LoVo (cell line): ENCODE measurements at regions not wholly inside any gene's neighbourhood (a gene's known extent, or its start where the extent isn't known, plus 50 kb on each side); places are given as distances from the start of the nearest gene placed in this dataset.
"Not testable (repeated sequence)": the region's sequence is repeated elsewhere in the genome, so short reads cannot be mapped to it uniquely, and the experiment has no call there.

Experiments
- DNase-seq: peaks from one replicate; pipeline ENCODE4 v3.0.0-alpha.2; 2016; ENCODE audit warnings: low spot score

DNA sequence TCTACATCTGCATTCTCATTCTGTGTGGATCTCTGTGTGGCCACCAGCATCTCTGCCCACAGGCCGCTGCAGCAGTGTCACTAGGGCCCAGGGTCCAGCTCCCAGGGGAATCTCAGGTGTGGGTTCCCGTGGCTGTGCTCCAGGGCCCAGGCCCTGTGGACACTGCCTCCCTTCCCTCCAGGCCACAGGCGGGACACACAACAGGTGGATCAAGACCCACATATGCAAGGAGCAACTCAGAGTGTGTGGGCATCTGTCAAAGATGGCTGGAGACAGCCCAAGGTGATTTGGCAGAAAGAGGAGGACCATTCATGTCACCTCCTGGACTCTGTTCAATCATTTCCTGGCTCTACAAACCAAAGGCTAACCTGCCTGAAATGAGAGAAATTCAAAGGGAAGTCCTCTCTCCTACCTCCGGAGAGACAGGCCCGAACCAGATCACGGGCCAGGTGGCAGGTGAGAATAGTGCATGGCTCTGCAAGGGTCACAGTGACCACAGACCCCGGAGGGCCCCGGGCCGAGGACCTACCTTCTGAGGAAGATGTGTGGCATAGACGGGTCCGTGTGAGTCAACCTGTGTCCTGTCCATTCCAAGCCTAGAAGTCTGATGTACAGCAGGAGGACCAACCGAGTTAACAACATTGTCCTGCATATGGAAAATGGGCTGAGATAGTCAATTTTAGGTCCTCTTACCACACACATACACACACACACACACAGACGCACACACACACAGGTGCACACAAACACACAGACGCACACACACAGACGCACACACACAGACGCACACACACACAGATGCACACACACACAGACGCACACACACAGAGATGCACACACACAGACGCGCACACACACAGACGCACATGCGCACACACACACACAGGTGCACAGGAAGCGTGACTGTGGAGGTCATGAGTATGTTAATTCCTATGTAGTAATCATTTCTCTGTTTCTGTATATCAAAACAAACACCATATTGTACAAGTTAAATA is 1068.5 kb downstream of the BRD1 start:
- no peak for DNase-seq

DNA sequence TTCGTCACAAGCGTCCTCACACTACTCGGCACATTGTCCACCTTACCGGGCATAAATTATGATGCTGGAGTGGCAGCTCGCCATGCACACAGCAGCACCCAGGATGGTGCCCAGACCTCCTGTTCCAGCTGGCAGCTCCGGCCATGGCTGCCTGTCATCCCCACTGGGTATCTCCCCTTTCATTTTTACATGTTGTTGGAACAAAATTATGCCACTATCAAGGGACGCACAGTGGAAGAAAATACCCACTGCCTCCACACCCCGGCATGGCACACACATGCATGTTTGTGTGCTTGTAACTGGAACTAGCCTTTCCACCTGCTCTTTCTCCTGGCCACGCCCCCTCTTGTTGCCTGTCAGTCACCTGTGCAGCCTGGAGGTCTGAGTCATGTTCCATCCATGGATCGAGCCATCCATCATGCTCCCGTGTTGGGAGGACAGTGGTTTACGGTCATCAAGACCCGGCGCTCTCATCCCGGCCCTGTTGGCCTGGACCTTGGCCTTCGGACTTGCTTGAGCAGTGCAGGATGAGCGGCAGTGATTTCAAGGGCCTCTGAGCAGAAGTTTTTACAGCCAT is 1069.6 kb downstream of the BRD1 start:
- no peak for DNase-seq

DNA sequence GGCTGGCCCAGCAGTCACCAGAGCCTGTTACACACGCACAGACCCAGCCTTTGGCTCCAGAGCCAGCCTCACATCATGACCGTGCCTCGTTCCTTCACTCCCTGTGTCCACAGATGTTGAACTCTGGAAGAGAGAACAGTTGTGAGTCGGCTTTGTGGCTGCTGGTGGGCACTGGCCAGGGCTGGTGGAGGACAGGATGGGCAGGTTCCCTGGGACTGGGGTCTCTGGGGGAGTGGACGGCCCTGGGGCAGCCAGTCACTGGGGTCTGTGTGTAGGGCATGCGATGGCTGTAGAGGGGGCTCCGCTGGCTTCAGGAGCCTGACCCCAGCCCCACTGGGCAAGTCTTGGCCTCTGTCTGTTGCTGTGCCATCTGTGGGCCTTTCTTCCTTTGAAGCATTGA is 1070.1 kb downstream of the BRD1 start:
- no peak for DNase-seq

DNA sequence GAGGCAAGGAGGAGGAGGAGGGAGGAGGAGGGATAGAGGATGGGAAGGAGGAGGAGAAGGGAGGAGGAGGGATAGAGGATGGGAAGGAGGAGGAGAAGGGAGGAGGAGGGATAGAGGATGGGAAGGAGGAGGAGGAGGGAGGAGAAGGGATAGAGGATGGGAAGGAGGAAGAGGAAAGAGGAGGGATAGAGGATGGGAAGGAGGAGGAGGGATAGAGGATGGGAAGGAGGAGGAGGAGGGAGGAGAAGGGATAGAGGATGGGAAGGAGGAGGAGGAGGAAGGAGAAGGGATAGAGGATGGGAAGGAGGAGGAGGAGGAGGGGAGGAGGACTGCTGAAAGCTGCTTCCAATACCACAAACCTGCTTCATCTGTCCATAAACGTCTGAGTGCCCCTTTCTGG is 1070.5 kb downstream of the BRD1 start:
- not testable (repeated sequence) for DNase-seq

DNA sequence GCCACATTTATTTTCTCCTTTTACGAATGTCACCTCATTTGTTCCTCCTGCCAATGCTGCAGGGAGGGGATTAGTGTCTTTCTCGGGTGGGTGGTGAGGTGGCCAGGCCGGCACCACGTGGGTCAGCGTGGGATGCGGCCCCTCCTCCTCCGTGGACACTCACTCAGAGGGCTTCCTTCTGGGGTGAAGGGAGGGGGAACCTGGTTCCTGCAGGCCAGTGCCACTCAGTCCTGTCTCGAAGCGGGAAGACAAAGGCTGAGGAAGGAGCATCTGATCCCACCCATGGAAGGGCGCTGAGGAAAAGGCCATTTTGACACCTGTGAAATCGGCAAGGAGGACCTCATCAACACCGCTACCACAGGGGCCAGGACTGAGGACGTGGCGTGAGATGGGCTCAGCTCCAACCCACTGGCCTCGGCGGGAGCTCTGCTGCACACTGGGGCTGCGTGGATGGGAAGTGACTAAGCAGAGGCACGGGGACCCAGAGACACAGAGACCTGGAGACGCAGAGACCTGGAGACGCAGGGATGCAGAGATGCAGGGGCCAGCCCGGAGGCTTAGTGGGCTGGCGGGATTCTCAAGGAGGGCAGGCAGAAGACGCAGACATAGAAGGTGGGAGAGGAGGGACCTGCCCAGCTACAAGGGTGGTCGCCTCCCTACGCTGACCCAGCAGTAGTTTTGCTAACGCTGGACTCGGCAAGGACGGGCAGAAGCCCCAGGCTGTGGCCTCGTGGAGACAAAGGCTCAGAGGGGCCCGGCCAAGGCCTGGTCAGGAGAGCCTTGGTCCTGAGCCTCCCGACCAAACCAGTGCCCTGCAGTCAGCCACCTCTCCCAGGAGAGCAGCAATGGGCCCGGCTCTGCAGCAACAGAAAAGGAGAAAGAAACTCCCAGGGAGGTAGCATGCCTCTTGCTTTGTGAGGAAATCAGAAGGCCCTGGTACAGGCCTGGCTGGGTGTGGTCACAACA is 1071.2 kb downstream of the BRD1 start:
- no peak for DNase-seq

DNA sequence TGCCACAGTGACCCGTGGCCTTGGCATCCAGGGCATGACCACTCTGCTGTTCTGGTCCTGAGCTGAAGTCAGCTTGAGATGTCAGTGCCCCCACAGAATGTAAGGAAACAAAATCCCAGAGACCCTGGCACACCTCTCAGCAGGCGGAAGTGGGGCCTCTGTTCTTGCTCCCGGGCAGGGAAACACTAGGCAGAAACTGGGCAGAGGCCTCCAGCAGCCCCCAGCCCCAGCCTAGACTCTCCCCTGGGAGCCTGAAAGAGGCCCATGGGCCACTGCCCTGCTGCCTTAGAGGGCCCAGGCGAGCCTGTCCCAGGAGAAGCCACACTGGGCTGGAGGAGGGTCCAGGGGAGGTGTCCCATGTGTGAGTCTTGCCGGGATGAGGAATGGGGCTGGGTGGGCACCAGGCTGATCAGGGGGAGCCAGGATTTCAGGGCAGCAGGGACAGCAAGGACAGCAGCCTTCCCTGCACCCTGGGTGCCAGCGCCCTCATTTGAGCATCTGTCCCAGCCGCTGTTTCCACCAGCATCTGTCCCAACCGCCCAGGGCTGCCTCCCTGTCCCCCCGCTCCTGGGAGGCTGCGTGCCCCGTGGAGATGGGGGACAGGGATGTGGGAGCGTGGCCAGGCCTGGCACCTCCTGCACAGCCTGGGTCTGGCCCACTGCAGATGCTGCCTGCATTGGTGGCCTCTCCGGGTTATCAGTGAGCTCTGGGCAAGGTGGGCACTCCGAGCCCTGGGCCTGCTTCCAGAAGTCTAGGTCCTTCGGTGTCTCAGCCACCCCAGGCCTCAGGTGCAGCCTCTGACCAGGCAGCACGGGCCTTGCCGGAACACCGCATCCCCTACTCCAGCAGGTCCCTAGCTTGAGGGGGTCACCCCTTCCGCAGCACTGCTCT is 1072.4 kb downstream of the BRD1 start:
- DNase-seq = no peak

DNA sequence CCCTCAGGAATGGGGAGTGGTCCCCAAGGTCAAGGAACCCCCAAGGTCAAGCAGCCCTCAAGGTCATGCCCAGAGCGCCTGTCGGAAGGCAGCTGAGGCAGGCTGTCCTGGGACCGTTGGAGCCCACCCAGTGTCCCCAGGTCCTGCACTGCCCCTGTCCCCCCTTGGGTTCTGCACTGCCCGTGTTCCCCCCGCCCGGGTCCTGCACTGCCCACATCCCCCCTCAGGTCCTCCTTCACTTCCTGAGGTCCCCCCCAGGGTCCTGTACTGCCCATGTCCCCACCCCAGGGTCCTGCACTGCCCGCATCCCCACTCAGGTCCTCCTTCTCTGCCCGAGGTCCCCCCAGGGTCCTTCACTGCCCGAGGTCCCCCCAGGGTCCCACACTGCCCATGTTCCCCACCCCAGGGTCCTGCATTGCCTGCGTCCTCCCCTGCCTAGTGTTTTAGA is 1073.0 kb downstream of the BRD1 start:
- no peak for DNase-seq

DNA sequence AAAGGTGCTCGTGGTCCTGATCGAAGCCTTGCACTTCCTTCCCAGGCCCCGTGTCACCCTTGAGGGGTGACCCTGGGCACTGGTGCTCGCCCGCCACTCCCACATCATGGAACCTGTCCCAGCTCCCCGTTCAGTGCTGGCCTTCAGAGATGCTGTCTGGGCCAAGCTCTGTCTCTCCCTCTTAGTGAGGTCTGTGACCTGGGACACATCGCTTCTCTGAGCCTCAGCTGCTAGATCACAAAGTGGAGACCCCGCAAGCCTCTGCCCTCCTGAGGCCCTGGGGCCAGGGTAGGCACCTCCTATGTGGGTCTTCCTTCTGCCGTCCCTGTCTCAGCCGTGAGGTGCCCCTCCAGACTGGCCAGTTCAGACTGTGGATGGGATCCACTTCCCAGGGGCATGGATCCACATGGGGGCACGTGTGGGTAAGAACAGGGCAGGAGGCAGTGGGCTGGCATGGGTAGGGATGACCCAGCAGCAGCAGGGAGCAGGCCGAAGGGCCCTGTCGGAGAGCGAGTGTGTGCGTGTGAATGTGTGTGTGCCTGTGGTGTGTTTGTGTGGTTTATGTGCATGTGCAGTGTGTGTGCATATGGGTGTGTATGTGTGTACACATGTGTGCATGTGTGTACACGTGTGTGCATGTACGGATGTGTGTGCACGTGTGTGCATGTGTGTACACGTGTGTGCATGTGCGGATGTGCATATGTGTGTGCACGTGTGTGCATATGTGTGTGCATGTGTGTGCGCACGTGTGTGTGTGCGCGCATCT is 1073.7 kb downstream of the BRD1 start:
- no peak for DNase-seq

DNA sequence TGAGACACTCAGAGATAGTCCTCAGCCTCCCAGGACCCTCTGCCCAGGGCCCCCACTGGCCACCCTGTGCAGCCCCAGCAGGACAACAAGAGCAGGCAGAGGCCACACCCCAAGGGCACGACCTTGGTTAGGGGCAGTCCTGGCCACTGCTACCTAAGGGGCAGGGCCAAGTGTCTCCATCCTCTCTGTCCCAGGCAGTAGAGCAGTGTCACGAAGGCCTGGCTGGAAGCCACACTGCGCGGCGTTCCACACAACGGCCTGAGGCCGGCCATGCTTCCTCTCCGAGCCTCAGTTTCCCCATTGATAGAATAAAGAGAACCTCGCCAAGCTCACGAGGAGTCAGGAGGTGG is 1074.3 kb downstream of the BRD1 start:
- no peak for DNase-seq

DNA sequence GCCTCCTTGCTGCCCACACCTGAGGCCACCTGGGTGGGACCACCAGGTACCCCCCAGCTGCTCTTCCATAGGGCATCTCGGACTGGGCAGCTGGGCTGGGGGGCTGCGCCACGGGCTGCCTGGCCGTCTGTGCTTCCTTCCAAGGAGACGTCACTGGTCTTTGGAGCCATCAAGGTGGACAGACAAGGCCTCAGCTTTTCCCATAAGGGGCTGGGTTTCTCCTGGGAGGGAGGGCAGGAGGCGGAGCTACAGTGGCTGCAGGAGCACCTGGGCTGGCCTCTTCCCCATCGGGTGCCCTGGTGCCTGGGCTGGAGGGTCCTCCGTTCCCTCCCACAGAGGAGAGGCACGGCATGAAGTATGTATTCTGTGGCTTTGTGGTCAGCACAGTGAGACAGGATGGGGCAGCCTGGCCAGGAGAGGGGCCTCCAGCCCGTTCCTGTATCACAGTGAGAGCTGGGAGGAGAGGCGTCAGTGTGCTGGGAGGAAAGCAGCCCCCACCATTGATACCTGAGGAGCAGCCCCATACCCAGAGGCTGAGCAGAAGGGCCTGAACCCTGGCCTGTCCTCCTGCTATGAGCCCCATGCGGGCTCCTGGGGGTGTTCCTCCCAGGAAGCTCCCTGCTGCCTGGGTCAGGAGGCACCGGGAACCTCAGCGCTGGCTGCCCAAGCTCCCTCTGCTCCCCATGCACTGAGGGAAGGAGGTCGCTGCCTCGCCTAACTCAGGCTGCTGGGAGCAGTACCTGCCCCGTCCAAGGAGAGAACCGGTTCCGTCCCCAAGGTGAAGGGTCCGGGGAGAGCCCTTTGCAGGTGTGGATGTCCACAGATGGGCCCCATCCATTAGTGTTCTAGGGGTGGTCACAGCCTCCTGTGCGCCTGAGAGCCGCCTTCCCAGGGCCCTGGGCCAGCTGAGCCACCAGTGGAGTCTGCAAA is 1075.0 kb downstream of the BRD1 start:
- DNase-seq = no peak

DNA sequence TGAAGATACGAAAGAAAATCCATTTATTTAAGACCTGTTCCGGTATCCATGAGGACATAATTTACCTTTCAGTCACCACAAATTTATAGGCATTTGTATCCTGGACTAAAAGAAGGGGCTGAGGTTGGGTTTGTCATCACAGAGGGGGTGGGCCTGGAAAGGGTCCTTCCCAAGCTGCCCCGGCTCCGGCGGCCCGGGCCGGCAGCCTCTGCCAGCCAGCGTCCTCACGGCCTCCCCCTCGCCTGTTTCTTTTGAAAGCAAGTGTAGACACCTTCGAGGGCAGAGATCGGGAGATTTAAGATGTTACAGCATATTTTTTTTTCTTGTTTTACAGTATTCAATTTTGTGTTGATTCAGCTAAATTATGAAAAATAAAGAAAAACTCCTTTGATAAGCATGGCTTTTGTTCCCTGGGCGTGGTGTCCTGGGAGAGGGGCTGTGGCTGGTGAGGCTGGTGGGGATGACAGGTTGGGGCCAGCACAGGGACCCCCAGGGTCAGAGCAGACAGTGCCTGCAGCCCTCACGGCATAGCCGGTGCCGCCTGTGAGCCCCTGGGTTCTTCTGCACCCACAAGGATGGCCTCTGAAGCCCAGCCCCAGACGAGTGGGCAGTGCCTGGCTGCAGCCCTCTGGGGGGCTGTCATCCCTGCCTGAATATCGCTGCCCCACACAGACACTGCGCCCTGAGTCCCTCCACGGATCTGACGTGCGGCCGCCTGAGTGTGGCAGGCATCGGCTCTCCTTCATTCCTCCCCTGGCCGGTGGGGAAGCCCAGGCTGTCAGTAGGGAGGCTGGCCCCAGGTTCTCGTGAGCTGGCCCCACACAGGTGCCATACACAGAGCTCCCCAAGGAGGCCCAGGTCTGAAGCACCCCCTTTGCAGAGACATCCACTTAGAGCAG is 1075.9 kb downstream of the BRD1 start:
- no peak for DNase-seq

DNA sequence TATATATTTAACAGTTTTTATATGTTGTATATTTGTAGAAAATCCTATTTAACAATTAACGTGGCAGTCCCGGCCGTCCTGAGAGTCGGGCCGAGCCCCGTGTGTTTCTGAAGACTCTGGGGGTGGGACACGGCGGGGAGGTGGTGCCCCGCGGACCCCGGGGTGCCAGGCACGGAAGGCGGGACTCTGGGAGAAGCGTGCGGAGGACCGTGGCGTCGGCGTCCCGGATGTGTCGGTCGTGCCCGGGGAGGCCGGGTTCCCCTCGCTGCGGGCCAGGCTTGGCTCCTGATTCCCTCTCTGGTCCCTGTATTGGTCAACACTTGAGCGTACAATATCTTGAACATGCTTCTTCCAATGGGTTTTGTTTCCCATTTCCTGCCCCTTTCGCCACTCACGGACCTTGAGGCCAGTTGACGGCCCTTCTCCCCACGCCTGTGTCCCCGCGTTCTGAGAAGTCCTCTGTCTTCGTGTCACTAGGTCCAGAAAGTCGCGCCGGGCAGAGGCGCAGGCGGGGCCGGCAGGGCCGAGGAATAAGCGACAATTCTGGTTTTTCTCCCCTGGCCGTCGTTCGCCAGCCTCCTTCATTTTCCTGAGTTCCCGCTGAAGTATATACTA is 1076.7 kb downstream of the BRD1 start:
- no peak for DNase-seq

DNA sequence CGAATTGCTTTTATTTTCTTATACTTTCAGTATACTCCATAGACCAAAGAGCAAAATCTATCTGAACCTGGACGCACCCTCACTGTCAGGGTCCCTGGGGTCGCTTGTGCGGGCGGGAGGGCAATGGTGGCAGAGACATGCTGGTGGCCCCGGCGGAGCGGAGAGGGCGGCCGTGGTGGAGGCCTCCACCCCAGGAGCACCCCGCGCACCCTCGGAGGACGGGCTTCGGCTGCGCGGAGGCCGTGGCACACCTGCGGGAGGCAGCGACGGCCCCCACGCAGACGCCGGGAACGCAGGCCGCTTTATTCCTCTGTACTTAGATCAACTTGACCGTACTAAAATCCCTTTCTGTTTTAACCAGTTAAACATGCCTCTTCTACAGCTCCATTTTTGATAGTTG is 1077.4 kb downstream of the BRD1 start:
- no peak for DNase-seq

DNA sequence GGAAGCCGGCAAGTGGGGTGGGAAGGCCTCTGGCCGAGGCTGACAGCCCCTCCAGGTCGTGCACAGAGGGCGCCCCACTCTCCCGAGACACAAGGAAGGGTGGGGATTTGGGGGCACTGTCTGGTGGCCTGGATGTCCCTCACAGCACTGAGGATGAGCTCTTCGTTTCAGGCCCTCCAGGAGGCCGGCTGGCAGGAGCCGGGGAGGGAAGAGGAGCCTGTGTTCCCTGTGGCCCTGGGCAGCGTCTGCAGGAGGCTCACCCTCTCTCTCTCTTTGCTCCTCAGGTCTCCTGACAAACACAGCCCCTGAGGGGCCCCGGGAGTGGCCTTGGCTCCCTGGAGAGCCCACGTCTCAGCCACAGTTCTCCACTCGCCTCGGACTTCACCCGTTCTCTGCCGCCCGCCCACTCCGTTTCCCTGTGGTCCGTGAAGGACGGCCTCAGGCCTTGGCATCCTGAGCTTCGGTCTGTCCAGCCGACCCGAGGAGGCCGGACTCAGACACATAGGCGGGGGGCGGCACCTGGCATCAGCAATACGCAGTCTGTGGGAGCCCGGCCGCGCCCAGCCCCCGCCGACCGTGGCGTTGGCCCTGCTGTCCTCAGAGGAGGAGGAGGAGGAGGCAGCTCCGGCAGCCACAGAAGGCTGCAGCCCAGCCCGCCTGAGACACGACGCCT is 1078.0 kb downstream of the BRD1 start:
- DNase-seq = no peak

DNA sequence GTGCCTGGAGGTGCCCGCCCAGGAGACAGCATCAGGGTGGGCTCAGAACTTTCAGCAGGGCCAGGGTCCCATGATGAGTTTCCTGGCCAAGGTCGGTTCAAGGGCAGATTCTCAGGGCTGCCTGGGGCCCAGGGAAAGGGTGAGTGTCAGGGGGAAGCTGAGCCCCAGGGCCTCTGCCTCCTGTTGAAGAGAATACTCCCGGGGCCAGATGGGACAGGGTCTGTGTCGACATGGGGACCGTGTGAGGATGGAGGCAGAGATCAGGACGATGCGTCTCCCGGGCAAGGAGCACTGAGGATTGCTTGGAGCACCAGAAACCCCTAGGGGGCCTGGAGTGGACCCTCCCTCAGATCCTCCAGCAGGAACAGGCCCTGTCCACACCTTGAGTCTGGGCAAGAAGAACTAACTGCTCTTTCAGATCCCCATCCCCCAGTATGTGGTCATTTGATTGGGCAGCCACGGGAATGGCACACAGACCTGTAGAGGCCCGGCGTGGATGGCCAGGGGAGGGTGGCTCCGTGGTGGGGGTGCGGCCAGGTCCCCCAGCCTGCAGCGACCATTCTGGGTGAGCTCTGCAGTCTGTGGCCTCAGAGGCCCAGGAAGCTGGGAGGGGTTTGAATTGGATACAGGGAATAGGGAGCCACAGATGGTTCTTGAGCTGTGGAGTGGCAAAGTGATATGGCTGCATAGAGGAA is 1078.7 kb downstream of the BRD1 start:
- no peak for DNase-seq

DNA sequence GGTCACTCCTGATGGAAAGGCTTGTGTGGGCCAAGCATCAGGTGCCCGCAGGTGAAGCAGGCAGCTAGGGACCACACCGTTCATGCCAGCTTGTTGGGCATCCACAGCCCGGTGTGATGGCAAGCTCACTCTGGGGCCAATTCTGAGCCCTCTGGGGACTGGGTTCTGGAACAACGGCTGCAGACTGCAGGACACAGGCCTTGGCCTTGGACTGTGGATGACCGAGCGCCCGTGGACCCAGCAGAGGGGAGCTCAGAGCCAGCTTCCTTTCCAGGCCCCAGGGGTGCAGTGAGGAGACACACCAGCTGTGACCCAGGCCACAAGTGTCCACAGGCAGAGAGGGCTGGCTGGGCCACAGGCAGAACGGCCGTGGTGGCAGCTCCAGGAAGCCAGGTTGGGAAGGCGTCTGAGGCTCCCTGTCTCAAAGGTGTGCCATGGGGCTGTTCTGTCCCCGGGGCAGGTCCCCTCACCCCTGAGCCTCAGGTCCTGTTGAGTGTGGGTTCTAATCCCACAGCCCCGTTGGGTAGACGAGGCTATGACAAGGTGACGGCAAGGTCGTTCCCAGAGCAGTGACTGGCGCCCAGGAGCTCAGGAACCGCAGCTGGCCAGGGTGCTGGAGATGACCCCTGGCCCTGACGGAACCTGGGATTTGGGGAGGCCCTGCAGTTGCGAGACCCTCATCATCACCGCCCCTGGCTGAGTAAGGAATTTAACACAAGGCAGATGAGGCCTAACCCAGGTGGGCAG is 1079.4 kb downstream of the BRD1 start:
- DNase-seq = no peak
